Endothelial cell of umbilical vein (primary cell): ENCODE measurements at regions not wholly inside any gene's neighbourhood (a gene's known extent, or its start where the extent isn't known, plus 50 kb on each side); places are given as distances from the start of the nearest gene placed in this dataset.

Source experiments
- BruUV-seq: library from RNA; stranded (reverse); fragments of 400-500 nt; replicated peaks from 2 replicates; lab custom pipeline; 2021; lab: Mats Ljungman, UMichigan
- CTCF ChIA-PET: fragments of 300-600, 350-600 bp; sonication (Branson Sonifier 250); formaldehyde crosslinking; loops from one replicate; lab custom pipeline; 2021; ENCODE audit warnings: antibody characterized with exemption, inconsistent platforms; lab: Charles Lee
- POLR2A ChIA-PET: fragments of 300-600, 350-600 bp; sonication (Branson Sonifier 250); formaldehyde crosslinking; loops from one replicate; lab custom pipeline; 2021; ENCODE audit warnings: antibody characterized with exemption, inconsistent platforms; lab: Charles Lee
- DNase-seq: peaks from one replicate; pipeline ENCODE4 v3.0.0-alpha.2; 2011; ENCODE audit warnings: low read depth, low spot score
- FAIRE-seq: peaks from 2 replicates; lab custom pipeline; 2011; peaks lifted over from hg19 to GRCh38; lab: Jason Lieb, UNC
- H2AFZ ChIP-seq: 2 replicates; pipeline ENCODE4 v1.6.0; 2012; ENCODE audit warnings: low read depth, low read length, control low read depth, inconsistent platforms
- H3K27ac ChIP-seq: 2 replicates; pipeline ENCODE4 v1.5.1; 2011; ENCODE audit warnings: low read depth, mild to moderate bottlenecking, control low read depth, low read length, moderate library complexity; ENCODE audit not compliant: insufficient read depth
- H3K27me3 ChIP-seq, 2 experiments: 2 replicates each; pipeline versions ENCODE4 v1.6.0 to v1.6.1; 2011; ENCODE audit warnings: low read length in 2 of 2, mixed read lengths in 1 of 2; ENCODE audit not compliant: control insufficient read depth in 2 of 2, insufficient read depth in 2 of 2
- H3K36me3 ChIP-seq, 2 experiments: 2 replicates in 1 of 2; 3 replicates in 1 of 2; pipeline ENCODE4 v1.5.1; 2011; ENCODE audit warnings: low read length in 2 of 2, mild to moderate bottlenecking in 1 of 2, moderate library complexity in 1 of 2; ENCODE audit not compliant: control insufficient read depth in 2 of 2, insufficient read depth in 2 of 2; ENCODE audit errors: extremely low read depth in 1 of 2
- H3K4me1 ChIP-seq: 3 replicates; pipeline ENCODE4 v1.5.1; 2011; ENCODE audit warnings: mild to moderate bottlenecking, low read length; ENCODE audit not compliant: control insufficient read depth, insufficient read depth; ENCODE audit errors: extremely low read depth
- H3K4me2 ChIP-seq: 2 replicates; pipeline ENCODE4 v1.6.1; 2011; ENCODE audit warnings: low read length, control low read depth, mixed read lengths; ENCODE audit not compliant: insufficient read depth
- H3K4me3 ChIP-seq, 3 experiments: fragments of 200-600 bp in 1 of 3; sonication (generic), shearing (Covaris generic) in 1 of 3; replicated peaks in 1 of 3; 2 replicates each; pipeline ENCODE4 v1.5.1; 2011 to 2016; ENCODE audit warnings: control low read depth in 3 of 3, low read length in 3 of 3, mild to moderate bottlenecking in 2 of 3, inconsistent platforms in 1 of 3, low read depth in 1 of 3, moderate library complexity in 1 of 3; ENCODE audit not compliant: insufficient read depth in 1 of 3
- H3K79me2 ChIP-seq: 2 replicates; pipeline ENCODE4 v1.6.0; 2012; ENCODE audit warnings: low read length, inconsistent platforms; ENCODE audit not compliant: control insufficient read depth, insufficient read depth
- H3K9ac ChIP-seq: replicated peaks from 2 replicates; pipeline ENCODE3; 2011; ENCODE audit warnings: low read length, control low read depth; ENCODE audit not compliant: insufficient read depth; ENCODE audit errors: extremely low read depth
- H3K9me1 ChIP-seq: replicated peaks from 3 replicates; pipeline ENCODE4 v1.6.0; 2011; ENCODE audit warnings: mild to moderate bottlenecking, low read length; ENCODE audit not compliant: control insufficient read depth, insufficient read depth; ENCODE audit errors: extremely low read depth
- H3K9me3 ChIP-seq: replicated peaks from 2 replicates; pipeline ENCODE4 v1.5.1; 2012; ENCODE audit warnings: low read length, inconsistent platforms; ENCODE audit not compliant: control insufficient read depth, insufficient read depth
- H4K20me1 ChIP-seq: replicated peaks from 2 replicates; pipeline ENCODE3; 2011; ENCODE audit warnings: mild to moderate bottlenecking, low read length; ENCODE audit not compliant: control insufficient read depth, insufficient read depth; ENCODE audit errors: extremely low read depth
- FOS ChIP-seq: IDR thresholded peaks from 2 replicates; pipeline ENCODE4 v1.6.1; 2011; ENCODE audit warnings: mild to moderate bottlenecking, low read length, moderate library complexity, borderline replicate concordance; ENCODE audit not compliant: insufficient read depth
- GATA2 ChIP-seq: IDR thresholded peaks from 2 replicates; pipeline ENCODE4 v1.7.0; 2011; ENCODE audit warnings: low read depth, mild to moderate bottlenecking, moderate library complexity, mixed read lengths, low read length; ENCODE audit not compliant: insufficient read length, insufficient read depth
- JUN ChIP-seq: IDR thresholded peaks from 2 replicates; pipeline ENCODE4 v1.6.1; 2011; ENCODE audit warnings: borderline replicate concordance, low read depth; ENCODE audit not compliant: insufficient read length, insufficient read depth
- POLR2A ChIP-seq: IDR thresholded peaks from 2 replicates; pipeline ENCODE4 v1.6.1; 2012; ENCODE audit warnings: low read depth, mild to moderate bottlenecking, control low read depth, low read length
- POLR2AphosphoS5 ChIP-seq: IDR thresholded peaks from 2 replicates; pipeline ENCODE4 v1.6.1; 2012; ENCODE audit warnings: low read depth, mild to moderate bottlenecking, control low read depth, low read length, moderate library complexity; ENCODE audit not compliant: insufficient read depth
- dilution Hi-C: fragments of 300-500 bp; cut with MboI; formaldehyde crosslinking; loops from one replicate; pipeline ENCODE4 v1.15.0; 2019; ENCODE audit warnings: low sequenced_read_pairs; ENCODE audit not compliant: extremely low pct_ligation_motif_present
- intact Hi-C: fragments of 100-400 bp; cut with micrococcal nuclease; formaldehyde crosslinking; loops from one replicate; pipeline ENCODE4 v1.10.0; 2022
- TF ChIP-seq, protein P1 (sequence below): IDR thresholded peaks from 2 replicates; pipeline ENCODE4 v1.6.1; 2011; ENCODE audit not compliant: insufficient read depth, insufficient read length
- TF ChIP-seq, protein P2 (sequence below), 2 donors: IDR thresholded peaks; 1 replicate in 1 of 2; 2 replicates in 1 of 2; pipeline ENCODE4 v1.5.1; 2011; ENCODE audit warnings: low read length in 2 of 2, mild to moderate bottlenecking in 2 of 2, moderate library complexity in 2 of 2, control low read depth in 1 of 2, inconsistent platforms in 1 of 2, low read depth in 1 of 2; ENCODE audit not compliant: insufficient read depth in 1 of 2; ENCODE audit errors: extremely low read depth in 1 of 2

DNA sequence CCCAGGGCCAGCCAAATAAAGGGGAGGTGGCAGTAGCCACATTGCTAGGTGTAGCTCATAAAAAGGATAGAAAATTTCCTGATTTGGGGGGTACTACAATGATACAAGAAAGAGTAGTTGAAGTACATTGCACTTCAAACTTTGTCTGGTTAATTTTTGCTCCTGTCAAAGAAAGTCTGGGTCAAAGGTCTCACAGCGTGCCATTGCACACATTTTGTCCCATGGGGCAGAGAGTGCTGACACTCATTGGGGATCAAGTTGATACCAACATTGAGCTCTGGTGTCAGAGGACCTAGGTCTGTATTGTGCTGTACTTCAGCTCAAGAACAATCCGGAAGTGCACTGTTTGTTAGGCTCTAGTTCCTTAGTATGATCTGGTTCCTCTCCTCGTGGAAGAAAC is 229.2 kb upstream of the AGTR2 start:
- H3K4me1 ChIP-seq: no peaks in the 10 kb centered on the region
- DNase-seq (no peak), FAIRE-seq (no peak)
- BruUV-seq: no TSS peak
- H3K4me2 ChIP-seq: no peak overlapping the region
- H3K79me2 ChIP-seq: no peaks in the 10 kb centered on the region
- no peak overlapping the region for H3K9ac ChIP-seq
- no peaks in the 10 kb centered on the region for H3K36me3 ChIP-seq
- dilution Hi-C loops (no loop called here), intact Hi-C loops (no loop called here)
- H3K27me3 ChIP-seq: no peaks in the 10 kb centered on the region
- H4K20me1 ChIP-seq: no peaks in the 10 kb centered on the region
- H3K27ac ChIP-seq: no peak overlapping the region
- no peaks in the 10 kb centered on the region for H3K9me3 ChIP-seq
- H3K9me1 ChIP-seq: no peaks in the 10 kb centered on the region
- no peak overlapping the region for H3K4me3 ChIP-seq
- TF ChIP-seq, protein P1, sequence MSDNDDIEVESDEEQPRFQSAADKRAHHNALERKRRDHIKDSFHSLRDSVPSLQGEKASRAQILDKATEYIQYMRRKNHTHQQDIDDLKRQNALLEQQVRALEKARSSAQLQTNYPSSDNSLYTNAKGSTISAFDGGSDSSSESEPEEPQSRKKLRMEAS: no peak
- no peak for TF ChIP-seq JUN
- no peak for TF ChIP-seq GATA2
- TF ChIP-seq FOS: no peak
- ChIA-PET POLR2A (no interaction called here), CTCF (no interaction called here)
- H2AFZ ChIP-seq: no peak overlapping the region

DNA sequence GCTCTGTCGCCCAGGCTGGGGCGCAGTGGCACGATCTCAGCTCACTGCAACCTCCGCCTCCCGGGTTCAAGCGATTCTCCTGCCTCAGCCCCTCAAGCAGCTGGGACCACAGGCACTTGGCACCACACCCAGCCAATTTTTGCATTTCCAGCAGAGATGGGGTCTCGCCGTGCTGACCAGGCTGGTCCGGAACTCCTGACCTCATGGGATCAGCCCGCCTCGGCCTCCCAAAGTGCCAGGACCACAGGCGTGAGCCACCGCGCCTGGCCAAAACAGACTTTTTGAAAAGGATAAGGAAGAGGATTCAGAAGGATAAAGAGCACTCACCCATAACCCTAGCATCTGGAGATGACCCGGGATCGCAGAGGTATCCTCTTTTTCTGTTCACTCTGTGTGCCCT is 224.5 kb upstream of the AGTR2 start:
- POLR2A ChIA-PET: no interaction called here

More for the DNA sequence above, 224.5 kb upstream of the AGTR2 start:
- no peaks in the 10 kb centered on the region for H3K9me1 ChIP-seq
- CTCF ChIA-PET: no interaction called here
- FAIRE-seq (no peak), DNase-seq (no peak)
- no peak overlapping the region for H2AFZ ChIP-seq
- H3K27ac ChIP-seq: no peak overlapping the region
- H3K4me3 ChIP-seq: no peak overlapping the region
- no peak overlapping the region for H3K4me2 ChIP-seq
- H3K4me1 ChIP-seq: no peaks in the 10 kb centered on the region
- no peak overlapping the region for H3K9ac ChIP-seq
- H3K79me2 ChIP-seq: no peaks in the 10 kb centered on the region
- TF ChIP-seq GATA2: no peak
- no peak for TF ChIP-seq FOS
- TF ChIP-seq POLR2AphosphoS5: no peak
- TF ChIP-seq POLR2A: no peak
- TF ChIP-seq, protein P2, sequence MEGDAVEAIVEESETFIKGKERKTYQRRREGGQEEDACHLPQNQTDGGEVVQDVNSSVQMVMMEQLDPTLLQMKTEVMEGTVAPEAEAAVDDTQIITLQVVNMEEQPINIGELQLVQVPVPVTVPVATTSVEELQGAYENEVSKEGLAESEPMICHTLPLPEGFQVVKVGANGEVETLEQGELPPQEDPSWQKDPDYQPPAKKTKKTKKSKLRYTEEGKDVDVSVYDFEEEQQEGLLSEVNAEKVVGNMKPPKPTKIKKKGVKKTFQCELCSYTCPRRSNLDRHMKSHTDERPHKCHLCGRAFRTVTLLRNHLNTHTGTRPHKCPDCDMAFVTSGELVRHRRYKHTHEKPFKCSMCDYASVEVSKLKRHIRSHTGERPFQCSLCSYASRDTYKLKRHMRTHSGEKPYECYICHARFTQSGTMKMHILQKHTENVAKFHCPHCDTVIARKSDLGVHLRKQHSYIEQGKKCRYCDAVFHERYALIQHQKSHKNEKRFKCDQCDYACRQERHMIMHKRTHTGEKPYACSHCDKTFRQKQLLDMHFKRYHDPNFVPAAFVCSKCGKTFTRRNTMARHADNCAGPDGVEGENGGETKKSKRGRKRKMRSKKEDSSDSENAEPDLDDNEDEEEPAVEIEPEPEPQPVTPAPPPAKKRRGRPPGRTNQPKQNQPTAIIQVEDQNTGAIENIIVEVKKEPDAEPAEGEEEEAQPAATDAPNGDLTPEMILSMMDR (IDR thresholded peaks at IDR 0.05; ENCODE audit: extremely low read depth in 1 of 2, insufficient read depth in 1 of 2, low read depth in 1 of 2, low read length in 2 of 2): no peak
- TF ChIP-seq JUN: no peak
- H3K36me3 ChIP-seq: no peaks in the 10 kb centered on the region
- no peaks in the 10 kb centered on the region for H4K20me1 ChIP-seq
- no peaks in the 10 kb centered on the region for H3K9me3 ChIP-seq
- dilution Hi-C loops (no loop called here), intact Hi-C loops (no loop called here)
- no TSS peak for BruUV-seq
- no peaks in the 10 kb centered on the region for H3K27me3 ChIP-seq
